Fibroblast of lung (primary cell): ENCODE measurements at regions not wholly inside any gene's neighbourhood (a gene's known extent, or its start where the extent isn't known, plus 50 kb on each side); places are given as distances from the start of the nearest gene placed in this dataset.

Experiments used
- DNase-seq, 2 donors: peaks; one replicate each; pipeline versions ENCODE4 v3.0.0 to v3.0.0-alpha.2; 2010; ENCODE audit warnings: low read depth in 2 of 2
- H2AFZ ChIP-seq: 2 replicates; pipeline ENCODE4 v1.5.1; 2012; ENCODE audit warnings: low read length, control low read depth, inconsistent platforms
- H3K27ac ChIP-seq: 2 replicates; pipeline ENCODE4 v1.5.1; 2011; ENCODE audit warnings: low read length, control low read depth; ENCODE audit not compliant: insufficient read depth
- H3K27me3 ChIP-seq: 2 replicates; pipeline ENCODE4 v1.5.1; 2011; ENCODE audit warnings: mild to moderate bottlenecking, low read length; ENCODE audit not compliant: control insufficient read depth, insufficient read depth
- H3K36me3 ChIP-seq: 2 replicates; pipeline ENCODE4 v1.5.1; 2011; ENCODE audit warnings: low read length; ENCODE audit not compliant: control insufficient read depth, insufficient read depth
- H3K4me1 ChIP-seq: 2 replicates; pipeline ENCODE4 v1.5.1; 2011; ENCODE audit warnings: low read length; ENCODE audit not compliant: control insufficient read depth, insufficient read depth; ENCODE audit errors: extremely low read depth
- H3K4me2 ChIP-seq: 2 replicates; pipeline ENCODE4 v1.5.1; 2011; ENCODE audit warnings: low read length, control low read depth; ENCODE audit not compliant: insufficient read depth; ENCODE audit errors: extremely low read depth
- H3K4me3 ChIP-seq, 4 experiments: fragments of 200-600 bp in 1 of 4; sonication (generic) in 1 of 4; replicated peaks in 1 of 4; 2 replicates each; pipeline ENCODE4 v1.5.1; 2011 to 2016; ENCODE audit warnings: low read length in 4 of 4, low read depth in 3 of 4, mild to moderate bottlenecking in 3 of 4, control low read depth in 2 of 4, inconsistent platforms in 1 of 4, mixed read lengths in 1 of 4; ENCODE audit not compliant: insufficient read depth in 1 of 4; ENCODE audit errors: control extremely low read depth in 1 of 4
- H3K79me2 ChIP-seq: 2 replicates; pipeline ENCODE4 v1.5.1; 2012; ENCODE audit warnings: mild to moderate bottlenecking, low read length, inconsistent platforms; ENCODE audit not compliant: control insufficient read depth, insufficient read depth
- H3K9ac ChIP-seq: 2 replicates; pipeline ENCODE4 v1.5.1; 2011; ENCODE audit warnings: mild to moderate bottlenecking, low read length, control low read depth; ENCODE audit not compliant: insufficient read depth
- H3K9me3 ChIP-seq: 2 replicates; pipeline ENCODE4 v1.5.1; 2012; ENCODE audit warnings: low read depth, low read length; ENCODE audit not compliant: control insufficient read depth, insufficient read depth
- H4K20me1 ChIP-seq: 2 replicates; pipeline ENCODE4 v1.5.1; 2011; ENCODE audit warnings: low read length; ENCODE audit not compliant: control insufficient read depth, insufficient read depth; ENCODE audit errors: extremely low read depth
- CTCF ChIP-seq, 2 donors: IDR thresholded peaks in 1 of 2; conservative IDR thresholded peaks in 1 of 2; 1 replicate in 1 of 2; 2 replicates in 1 of 2; pipeline ENCODE4 v1.5.1; 2011 to 2012; ENCODE audit warnings: low read length in 2 of 2, control low read depth in 1 of 2, inconsistent platforms in 1 of 2, low read depth in 1 of 2, mild to moderate bottlenecking in 1 of 2
- EZH2 ChIP-seq: IDR thresholded peaks from 2 replicates; pipeline ENCODE4 v1.5.1; 2012; ENCODE audit warnings: low read length, control low read depth, mild to moderate bottlenecking; ENCODE audit errors: missing control alignments

- Histone ChIP-seq H3K79me2 (no peaks in the 10 kb centered on the region), H4K20me1 (no peaks in the 10 kb centered on the region), H3K4me1 (no peaks in the 10 kb centered on the region), H3K4me3 (no peak overlapping the region), H3K36me3 (no peaks in the 10 kb centered on the region), H2AFZ (no peak overlapping the region), H3K9ac (no peak overlapping the region), H3K4me2 (no peak overlapping the region), H3K27ac (no peak overlapping the region), H3K9me3 (no peaks in the 10 kb centered on the region), H3K27me3 (no peaks in the 10 kb centered on the region)
- TF ChIP-seq EZH2 (no peak), CTCF (conservative IDR thresholded peaks at IDR 0.05 in 1 of 2, IDR thresholded peaks at IDR 0.05 in 1 of 2; ENCODE audit: low read depth in 1 of 2, low read length in 2 of 2) (no peak)
- DNase-seq, result no peak
Observed at GRCh38 chr6:125659887-125660286, 89.5 kb upstream of the HEY2 start.

- TF ChIP-seq CTCF (conservative IDR thresholded peaks at IDR 0.05 in 1 of 2, IDR thresholded peaks at IDR 0.05 in 1 of 2; ENCODE audit: low read depth in 1 of 2, low read length in 2 of 2) (no peak), EZH2 (no peak)
Observed at GRCh38 chr6:125662296-125662695, 87.1 kb upstream of the HEY2 start.

GRCh38 chr6:125665295-125665814, 84.1 kb upstream of the HEY2 start:
- no peak overlapping the region for H3K9ac ChIP-seq
- no peaks in the 10 kb centered on the region for H3K4me1 ChIP-seq
- no peaks in the 10 kb centered on the region for H3K27me3 ChIP-seq
- no peak for DNase-seq
- H3K79me2 ChIP-seq, result no peaks in the 10 kb centered on the region
- no peak for TF ChIP-seq EZH2
- no peak for TF ChIP-seq CTCF (conservative IDR thresholded peaks at IDR 0.05 in 1 of 2, IDR thresholded peaks at IDR 0.05 in 1 of 2; ENCODE audit: low read depth in 1 of 2, low read length in 2 of 2)
- H3K27ac ChIP-seq, result no peak overlapping the region
- H3K36me3 ChIP-seq, result no peaks in the 10 kb centered on the region
- H4K20me1 ChIP-seq, result no peaks in the 10 kb centered on the region
- no peak overlapping the region for H2AFZ ChIP-seq
- no peak overlapping the region for H3K4me3 ChIP-seq
- no peaks in the 10 kb centered on the region for H3K9me3 ChIP-seq
- H3K4me2 ChIP-seq, result no peak overlapping the region

More at GRCh38 chr6:125662296-125662695, 87.1 kb upstream of the HEY2 start:
- Histone ChIP-seq H3K79me2 (no peaks in the 10 kb centered on the region), H3K4me3 (no peak overlapping the region), H3K36me3 (no peaks in the 10 kb centered on the region), H3K9ac (no peak overlapping the region), H3K4me1 (no peaks in the 10 kb centered on the region), H4K20me1 (no peaks in the 10 kb centered on the region), H2AFZ (no peak overlapping the region), H3K27ac (no peak overlapping the region), H3K9me3 (no peaks in the 10 kb centered on the region), H3K27me3 (no peaks in the 10 kb centered on the region), H3K4me2 (no peak overlapping the region)
- DNase-seq, result no peak
